ENCODE measurements at regions not wholly inside any gene's neighbourhood (a gene's known extent, or its start where the extent isn't known, plus 50 kb on each side); places are given as distances from the start of the nearest gene placed in this dataset.

DNA sequence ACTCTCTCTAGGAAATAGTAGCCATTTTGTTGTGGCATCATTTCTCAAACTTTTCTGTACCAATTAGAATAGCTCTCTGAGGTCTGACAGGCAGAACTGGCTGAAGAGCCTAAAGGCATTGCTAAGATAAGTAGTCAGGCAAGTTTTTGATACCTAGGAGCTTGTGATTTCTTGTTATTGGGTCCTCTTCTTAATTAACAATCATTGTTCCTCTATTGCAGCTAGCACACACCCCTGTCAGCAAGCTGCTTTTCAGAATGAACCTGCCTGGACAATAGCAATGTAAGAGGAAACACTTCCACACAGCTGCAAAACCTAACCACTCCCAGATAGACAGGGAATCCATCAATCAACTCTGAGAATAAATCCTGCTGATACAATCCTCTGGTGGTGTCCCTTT is 403.9 kb upstream of the TBL1XR1 start:
- Histone ChIP-seq H3K9me2 (ENCODE audit: insufficient read depth, low read length) (no peaks in the 10 kb centered on the region), H3F3A (ENCODE audit: insufficient read depth, low read length, poor library complexity, severe bottlenecking) (no peaks in the 10 kb centered on the region), H3K36me3 (ENCODE audit: insufficient read depth, low read length) (no peaks in the 10 kb centered on the region), H3K9me3 (ENCODE audit: low read length) (no peaks in the 10 kb centered on the region), H2AFZ (ENCODE audit: low read depth, low read length) (no peak overlapping the region), H3K27me3 (ENCODE audit: insufficient read depth, low read depth, low read length) (no peaks in the 10 kb centered on the region), H3K4me3 (ENCODE audit: low read length) (no peak overlapping the region), H3K27ac (ENCODE audit: low read length) (no peak overlapping the region), H3K4me2 (ENCODE audit: low read length) (no peak overlapping the region), H4K20me1 (ENCODE audit: insufficient read depth) (no peaks in the 10 kb centered on the region), H3K9ac (ENCODE audit: low read length) (no peak overlapping the region), H3K79me2 (replicated peaks; ENCODE audit: insufficient read depth, low read length) (no peaks in the 10 kb centered on the region)
- no peak for TF ChIP-seq MXI1 (conservative IDR thresholded peaks at IDR 0.05; ENCODE audit: poor library complexity, severe bottlenecking)

DNA sequence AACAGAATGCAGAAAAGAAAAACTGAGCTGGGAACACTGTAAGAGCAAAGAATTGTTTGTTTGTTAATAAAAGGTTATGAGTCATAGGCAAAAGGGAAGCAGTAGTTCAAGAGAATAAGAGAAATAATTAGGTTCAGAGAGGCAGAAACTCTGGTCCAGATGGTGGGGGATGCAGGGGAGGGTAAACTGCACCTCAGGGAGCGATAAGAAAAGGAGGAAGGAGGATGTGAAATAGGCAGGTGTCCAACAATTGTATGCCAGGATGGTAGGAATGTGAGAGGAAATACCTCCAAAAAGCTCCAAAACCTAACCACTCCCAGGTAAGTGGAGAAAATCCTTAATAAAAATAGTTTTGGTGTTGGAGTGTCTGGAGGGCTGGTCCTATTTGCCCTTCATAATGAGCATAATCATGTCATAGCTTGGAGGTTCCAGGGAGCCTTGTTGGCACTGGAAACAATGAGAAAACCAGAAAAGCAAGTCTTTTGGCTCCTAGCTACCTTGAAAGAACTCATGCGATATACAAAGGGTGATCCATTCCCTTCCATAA is 405.4 kb upstream of the TBL1XR1 start:
- no peaks in the 10 kb centered on the region for H4K20me1 ChIP-seq (ENCODE audit: insufficient read depth)
- TF ChIP-seq POLR2AphosphoS5 (IDR thresholded peaks at IDR 0.05) (no peak), TAF1 (IDR thresholded peaks at IDR 0.05; ENCODE audit: low read depth) (no peak), EZH2 (IDR thresholded peaks at IDR 0.05; ENCODE audit: borderline replicate concordance, insufficient read depth, low read length, poor library complexity, severe bottlenecking) (no peak), SMC3 (conservative IDR thresholded peaks at IDR 0.05; ENCODE audit: poor library complexity) (no peak), RAD21 (conservative IDR thresholded peaks at IDR 0.05) (no peak)
- TF ChIP-seq, protein P1, sequence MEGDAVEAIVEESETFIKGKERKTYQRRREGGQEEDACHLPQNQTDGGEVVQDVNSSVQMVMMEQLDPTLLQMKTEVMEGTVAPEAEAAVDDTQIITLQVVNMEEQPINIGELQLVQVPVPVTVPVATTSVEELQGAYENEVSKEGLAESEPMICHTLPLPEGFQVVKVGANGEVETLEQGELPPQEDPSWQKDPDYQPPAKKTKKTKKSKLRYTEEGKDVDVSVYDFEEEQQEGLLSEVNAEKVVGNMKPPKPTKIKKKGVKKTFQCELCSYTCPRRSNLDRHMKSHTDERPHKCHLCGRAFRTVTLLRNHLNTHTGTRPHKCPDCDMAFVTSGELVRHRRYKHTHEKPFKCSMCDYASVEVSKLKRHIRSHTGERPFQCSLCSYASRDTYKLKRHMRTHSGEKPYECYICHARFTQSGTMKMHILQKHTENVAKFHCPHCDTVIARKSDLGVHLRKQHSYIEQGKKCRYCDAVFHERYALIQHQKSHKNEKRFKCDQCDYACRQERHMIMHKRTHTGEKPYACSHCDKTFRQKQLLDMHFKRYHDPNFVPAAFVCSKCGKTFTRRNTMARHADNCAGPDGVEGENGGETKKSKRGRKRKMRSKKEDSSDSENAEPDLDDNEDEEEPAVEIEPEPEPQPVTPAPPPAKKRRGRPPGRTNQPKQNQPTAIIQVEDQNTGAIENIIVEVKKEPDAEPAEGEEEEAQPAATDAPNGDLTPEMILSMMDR (IDR thresholded peaks at IDR 0.05; ENCODE audit: poor library complexity, severe bottlenecking): no peak
- TF ChIP-seq, protein P2, sequence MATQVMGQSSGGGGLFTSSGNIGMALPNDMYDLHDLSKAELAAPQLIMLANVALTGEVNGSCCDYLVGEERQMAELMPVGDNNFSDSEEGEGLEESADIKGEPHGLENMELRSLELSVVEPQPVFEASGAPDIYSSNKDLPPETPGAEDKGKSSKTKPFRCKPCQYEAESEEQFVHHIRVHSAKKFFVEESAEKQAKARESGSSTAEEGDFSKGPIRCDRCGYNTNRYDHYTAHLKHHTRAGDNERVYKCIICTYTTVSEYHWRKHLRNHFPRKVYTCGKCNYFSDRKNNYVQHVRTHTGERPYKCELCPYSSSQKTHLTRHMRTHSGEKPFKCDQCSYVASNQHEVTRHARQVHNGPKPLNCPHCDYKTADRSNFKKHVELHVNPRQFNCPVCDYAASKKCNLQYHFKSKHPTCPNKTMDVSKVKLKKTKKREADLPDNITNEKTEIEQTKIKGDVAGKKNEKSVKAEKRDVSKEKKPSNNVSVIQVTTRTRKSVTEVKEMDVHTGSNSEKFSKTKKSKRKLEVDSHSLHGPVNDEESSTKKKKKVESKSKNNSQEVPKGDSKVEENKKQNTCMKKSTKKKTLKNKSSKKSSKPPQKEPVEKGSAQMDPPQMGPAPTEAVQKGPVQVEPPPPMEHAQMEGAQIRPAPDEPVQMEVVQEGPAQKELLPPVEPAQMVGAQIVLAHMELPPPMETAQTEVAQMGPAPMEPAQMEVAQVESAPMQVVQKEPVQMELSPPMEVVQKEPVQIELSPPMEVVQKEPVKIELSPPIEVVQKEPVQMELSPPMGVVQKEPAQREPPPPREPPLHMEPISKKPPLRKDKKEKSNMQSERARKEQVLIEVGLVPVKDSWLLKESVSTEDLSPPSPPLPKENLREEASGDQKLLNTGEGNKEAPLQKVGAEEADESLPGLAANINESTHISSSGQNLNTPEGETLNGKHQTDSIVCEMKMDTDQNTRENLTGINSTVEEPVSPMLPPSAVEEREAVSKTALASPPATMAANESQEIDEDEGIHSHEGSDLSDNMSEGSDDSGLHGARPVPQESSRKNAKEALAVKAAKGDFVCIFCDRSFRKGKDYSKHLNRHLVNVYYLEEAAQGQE (IDR thresholded peaks at IDR 0.05; ENCODE audit: borderline replicate concordance): no peak
- no peaks in the 10 kb centered on the region for H3K27me3 ChIP-seq (ENCODE audit: insufficient read depth, low read depth, low read length)
- H3K9me2 ChIP-seq (ENCODE audit: insufficient read depth, low read length): no peaks in the 10 kb centered on the region
- H3K4me3 ChIP-seq (ENCODE audit: low read length): no peak overlapping the region
- H3K9me3 ChIP-seq (ENCODE audit: low read length): no peaks in the 10 kb centered on the region
- H3F3A ChIP-seq (ENCODE audit: insufficient read depth, low read length, poor library complexity, severe bottlenecking): no peaks in the 10 kb centered on the region
- no peak overlapping the region for H3K9ac ChIP-seq (ENCODE audit: low read length)
- no peaks in the 10 kb centered on the region for H3K79me2 ChIP-seq (replicated peaks; ENCODE audit: insufficient read depth, low read length)
- H3K4me2 ChIP-seq (ENCODE audit: low read length): no peak overlapping the region
- H2AFZ ChIP-seq (ENCODE audit: low read depth, low read length): no peak overlapping the region
- no peak overlapping the region for H3K27ac ChIP-seq (ENCODE audit: low read length)
- H3K36me3 ChIP-seq (ENCODE audit: insufficient read depth, low read length): no peaks in the 10 kb centered on the region

DNA sequence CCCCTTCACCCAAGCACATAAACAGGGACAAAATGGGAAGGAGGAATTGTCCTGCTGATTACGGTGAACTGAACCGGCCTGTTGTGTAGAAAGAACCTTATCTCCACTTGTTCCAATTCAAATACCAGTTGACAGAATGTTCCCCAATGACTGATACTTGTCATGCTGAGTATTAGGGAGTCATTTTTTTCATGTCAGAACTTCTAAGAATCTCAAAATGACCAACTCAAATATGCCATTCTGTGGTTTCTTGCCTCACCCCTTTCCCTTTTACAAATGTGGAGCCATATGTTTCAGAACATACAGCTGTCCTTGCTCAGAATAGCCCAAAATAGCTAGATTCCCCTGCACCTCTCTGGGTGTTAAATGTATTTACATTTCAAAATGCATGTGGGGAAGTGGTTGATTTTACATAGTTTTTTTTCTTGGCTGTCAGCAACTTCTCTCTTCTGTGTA is 405.9 kb upstream of the TBL1XR1 start:
- Histone ChIP-seq H4K20me1 (ENCODE audit: insufficient read depth) (no peaks in the 10 kb centered on the region), H3K4me3 (ENCODE audit: low read length) (no peak overlapping the region), H3K9me2 (ENCODE audit: insufficient read depth, low read length) (no peaks in the 10 kb centered on the region), H3K9me3 (ENCODE audit: low read length) (no peaks in the 10 kb centered on the region), H3K79me2 (replicated peaks; ENCODE audit: insufficient read depth, low read length) (no peaks in the 10 kb centered on the region), H3K9ac (ENCODE audit: low read length) (no peak overlapping the region), H3K36me3 (ENCODE audit: insufficient read depth, low read length) (no peaks in the 10 kb centered on the region), H2AFZ (ENCODE audit: low read depth, low read length) (no peak overlapping the region), H3K27ac (ENCODE audit: low read length) (no peak overlapping the region), H3K27me3 (ENCODE audit: insufficient read depth, low read depth, low read length) (no peaks in the 10 kb centered on the region), H3K4me2 (ENCODE audit: low read length) (no peak overlapping the region), H3F3A (ENCODE audit: insufficient read depth, low read length, poor library complexity, severe bottlenecking) (no peaks in the 10 kb centered on the region)
- TF ChIP-seq MXI1 (conservative IDR thresholded peaks at IDR 0.05; ENCODE audit: poor library complexity, severe bottlenecking) (no peak), TAF1 (IDR thresholded peaks at IDR 0.05; ENCODE audit: low read depth) (no peak), EP300 (conservative IDR thresholded peaks at IDR 0.05; ENCODE audit: poor library complexity, severe bottlenecking) (no peak), SMC3 (conservative IDR thresholded peaks at IDR 0.05; ENCODE audit: poor library complexity) (no peak), RAD21 (conservative IDR thresholded peaks at IDR 0.05) (no peak), EZH2 (IDR thresholded peaks at IDR 0.05; ENCODE audit: borderline replicate concordance, insufficient read depth, low read length, poor library complexity, severe bottlenecking) (no peak), POLR2AphosphoS5 (IDR thresholded peaks at IDR 0.05) (no peak)
- TF ChIP-seq, protein P2 (IDR thresholded peaks at IDR 0.05; ENCODE audit: borderline replicate concordance): no peak
- TF ChIP-seq, protein P1 (IDR thresholded peaks at IDR 0.05; ENCODE audit: poor library complexity, severe bottlenecking): no peak

Measured in neural cell (in vitro differentiated cells).